ENCODE measurements at regions not wholly inside any gene's neighbourhood (a gene's known extent, or its start where the extent isn't known, plus 50 kb on each side); places are given as distances from the start of the nearest gene placed in this dataset.
"Not testable (repeated sequence)": the region's sequence is repeated elsewhere in the genome, so short reads cannot be mapped to it uniquely, and the experiment has no call there.

DNA sequence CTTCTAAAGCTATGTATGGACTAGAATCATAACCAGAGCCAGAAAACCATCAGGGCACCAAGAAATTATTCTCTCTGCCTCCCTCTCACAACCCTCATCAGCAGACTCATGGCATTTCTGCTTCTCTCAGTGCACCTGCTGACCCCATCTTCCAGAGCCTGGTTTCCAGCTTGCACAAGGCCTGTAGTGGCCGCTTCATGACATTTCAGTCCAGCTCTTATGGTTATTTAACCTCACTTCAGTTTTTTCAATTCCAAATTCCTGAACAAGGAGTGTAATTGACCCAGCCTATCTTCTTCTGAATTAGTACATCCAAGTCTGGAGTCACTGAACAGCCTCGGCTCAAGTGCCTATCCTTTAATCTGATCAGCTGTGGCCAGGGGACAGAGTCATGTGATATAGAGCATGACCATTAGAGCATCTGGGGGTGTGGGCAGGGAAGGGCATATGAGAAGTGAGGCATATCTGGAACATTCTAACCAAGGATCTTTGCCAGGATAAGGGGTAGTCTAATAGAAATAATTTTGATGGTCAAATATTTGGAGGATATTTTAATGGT, 97.2 kb upstream of the TMEM17 start:
- Histone ChIP-seq H2AFZ (no peak overlapping the region), H3K36me3 (ENCODE audit: control insufficient read depth, insufficient read depth, low read length) (no peaks in the 10 kb centered on the region), H3K4me1 (no peaks in the 10 kb centered on the region), H3K4me2 (ENCODE audit: low read length) (no peak overlapping the region), H3K27me3 (ENCODE audit: control insufficient read depth, insufficient read depth, low read length) (no peaks in the 10 kb centered on the region), H3K4me3 (ENCODE audit: low read depth, low read length) (no peak overlapping the region), H3K27ac (no peak overlapping the region), H3K79me2 (no peaks in the 10 kb centered on the region), H3K9me3 (ENCODE audit: control insufficient read depth, low read length) (no peaks in the 10 kb centered on the region), H3K9ac (no peak overlapping the region)
- TF ChIP-seq, protein P1, sequence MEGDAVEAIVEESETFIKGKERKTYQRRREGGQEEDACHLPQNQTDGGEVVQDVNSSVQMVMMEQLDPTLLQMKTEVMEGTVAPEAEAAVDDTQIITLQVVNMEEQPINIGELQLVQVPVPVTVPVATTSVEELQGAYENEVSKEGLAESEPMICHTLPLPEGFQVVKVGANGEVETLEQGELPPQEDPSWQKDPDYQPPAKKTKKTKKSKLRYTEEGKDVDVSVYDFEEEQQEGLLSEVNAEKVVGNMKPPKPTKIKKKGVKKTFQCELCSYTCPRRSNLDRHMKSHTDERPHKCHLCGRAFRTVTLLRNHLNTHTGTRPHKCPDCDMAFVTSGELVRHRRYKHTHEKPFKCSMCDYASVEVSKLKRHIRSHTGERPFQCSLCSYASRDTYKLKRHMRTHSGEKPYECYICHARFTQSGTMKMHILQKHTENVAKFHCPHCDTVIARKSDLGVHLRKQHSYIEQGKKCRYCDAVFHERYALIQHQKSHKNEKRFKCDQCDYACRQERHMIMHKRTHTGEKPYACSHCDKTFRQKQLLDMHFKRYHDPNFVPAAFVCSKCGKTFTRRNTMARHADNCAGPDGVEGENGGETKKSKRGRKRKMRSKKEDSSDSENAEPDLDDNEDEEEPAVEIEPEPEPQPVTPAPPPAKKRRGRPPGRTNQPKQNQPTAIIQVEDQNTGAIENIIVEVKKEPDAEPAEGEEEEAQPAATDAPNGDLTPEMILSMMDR (IDR thresholded peaks at IDR 0.05) = no peak

DNA sequence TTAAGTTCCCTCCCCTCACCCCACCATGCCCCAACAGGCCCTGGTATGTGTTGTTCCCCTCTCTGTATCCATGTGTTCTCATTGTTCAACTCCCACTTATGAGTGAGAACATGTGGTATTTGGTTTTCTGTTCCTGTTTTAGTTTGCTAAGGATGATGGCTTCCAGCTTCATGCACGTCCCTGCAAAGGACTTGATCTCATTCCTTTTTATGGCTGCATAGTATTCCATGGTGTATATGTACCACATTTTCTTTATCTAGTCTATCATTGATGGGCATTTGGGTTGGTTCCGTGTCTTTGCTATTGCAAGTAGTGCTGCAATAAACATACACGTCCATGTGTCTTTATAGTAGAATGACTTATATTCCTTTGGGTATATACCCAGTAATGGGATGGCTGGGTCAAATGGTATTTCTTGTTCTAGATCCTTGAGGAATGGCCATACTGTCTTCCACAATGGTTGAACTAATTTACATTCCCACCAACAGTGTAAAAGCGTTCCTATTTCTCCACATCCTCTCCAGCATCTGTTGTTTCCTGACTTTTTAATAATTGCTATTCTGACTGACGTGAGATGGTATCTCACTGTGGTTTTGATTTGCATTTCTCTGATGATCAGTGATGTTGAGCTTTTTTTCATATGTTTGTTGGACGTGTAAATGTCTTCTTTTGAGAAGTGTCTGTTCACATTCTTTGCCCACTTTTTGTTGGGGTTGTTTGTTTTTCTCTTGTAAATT, 93.8 kb upstream of the TMEM17 start:
- not testable (repeated sequence) for H3K4me3 ChIP-seq (ENCODE audit: low read depth, low read length); H3K27ac ChIP-seq; H3K4me1 ChIP-seq; H3K9ac ChIP-seq; H2AFZ ChIP-seq; H3K27me3 ChIP-seq (ENCODE audit: control insufficient read depth, insufficient read depth, low read length); H3K9me3 ChIP-seq (ENCODE audit: control insufficient read depth, low read length); H3K4me2 ChIP-seq (ENCODE audit: low read length); H3K36me3 ChIP-seq (ENCODE audit: control insufficient read depth, insufficient read depth, low read length); H3K79me2 ChIP-seq

DNA sequence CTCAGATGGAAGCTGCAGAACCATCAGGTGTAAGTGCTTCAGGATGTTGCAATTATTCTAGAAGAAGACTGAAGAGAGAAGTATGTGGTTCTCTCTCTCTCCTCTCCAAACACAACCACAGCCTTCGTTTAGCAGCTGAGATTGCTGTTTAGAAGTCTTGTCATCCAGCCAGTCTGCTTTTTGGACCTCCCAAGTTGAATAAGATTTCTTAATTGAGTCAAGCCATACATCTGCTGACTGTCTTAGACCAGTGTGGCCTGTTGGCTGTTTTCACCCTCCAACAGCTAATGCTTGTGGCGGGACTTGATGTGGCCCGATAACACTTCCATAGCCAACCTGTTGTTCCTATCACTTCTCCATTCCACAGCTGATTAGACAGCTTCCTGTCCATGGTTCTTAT, 91.3 kb upstream of the TMEM17 start:
- H3K4me3 ChIP-seq (ENCODE audit: low read depth, low read length) = no peak overlapping the region
- no peaks in the 10 kb centered on the region for H3K79me2 ChIP-seq
- H3K4me2 ChIP-seq (ENCODE audit: low read length) = no peak overlapping the region
- H3K27me3 ChIP-seq (ENCODE audit: control insufficient read depth, insufficient read depth, low read length) = no peaks in the 10 kb centered on the region
- H3K36me3 ChIP-seq (ENCODE audit: control insufficient read depth, insufficient read depth, low read length) = no peaks in the 10 kb centered on the region
- no peak overlapping the region for H2AFZ ChIP-seq
- H3K4me1 ChIP-seq = no peaks in the 10 kb centered on the region
- H3K9ac ChIP-seq = no peak overlapping the region
- H3K9me3 ChIP-seq (ENCODE audit: control insufficient read depth, low read length) = no peaks in the 10 kb centered on the region
- TF ChIP-seq, protein P1 (IDR thresholded peaks at IDR 0.05) = no peak
- no peak overlapping the region for H3K27ac ChIP-seq

DNA sequence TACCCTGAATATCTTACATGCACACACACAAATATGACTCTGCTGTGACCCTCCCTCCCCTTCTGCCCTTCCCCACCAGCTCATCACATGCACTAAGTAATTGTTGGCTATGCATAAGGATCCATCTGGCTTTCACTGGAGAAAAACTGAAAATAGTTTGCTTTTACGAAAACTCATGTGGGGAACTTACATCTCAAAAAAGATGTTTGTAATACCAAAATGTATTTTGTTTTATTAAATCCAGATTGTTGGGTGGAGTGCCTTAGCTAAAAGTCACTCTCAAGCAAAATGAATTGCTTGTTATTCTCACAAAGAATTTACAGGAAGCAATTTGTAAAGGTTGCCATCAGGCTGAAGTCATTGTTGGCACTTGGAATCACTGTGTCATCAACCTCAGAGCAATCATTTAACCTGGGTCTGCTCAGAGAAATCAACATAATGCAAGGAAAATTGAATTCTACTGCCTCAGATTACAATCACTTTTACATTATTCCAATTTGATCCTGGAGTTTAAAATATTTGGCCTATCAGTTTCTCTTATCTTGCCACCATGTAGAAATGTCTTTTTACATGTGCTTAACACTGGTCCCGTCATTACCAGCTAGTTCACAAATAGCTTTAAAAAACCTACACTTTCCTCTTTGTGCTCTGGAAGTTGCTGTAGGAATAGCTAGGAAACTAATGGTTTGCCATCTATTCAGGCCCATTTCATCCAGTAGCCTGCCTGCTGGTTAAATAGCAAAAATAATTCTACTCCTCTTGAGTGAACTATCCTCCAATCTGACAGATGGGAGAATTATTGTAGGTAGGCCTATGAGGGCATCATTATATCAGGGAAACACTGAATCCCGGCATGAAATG, 90.3 kb upstream of the TMEM17 start:
- Histone ChIP-seq H3K27me3 (ENCODE audit: control insufficient read depth, insufficient read depth, low read length) (no peaks in the 10 kb centered on the region), H3K9ac (no peak overlapping the region), H2AFZ (peak overlapping the region; percentile 7), H3K4me2 (ENCODE audit: low read length) (no peak overlapping the region), H3K4me3 (ENCODE audit: low read depth, low read length) (no peak overlapping the region), H3K36me3 (ENCODE audit: control insufficient read depth, insufficient read depth, low read length) (no peaks in the 10 kb centered on the region), H3K79me2 (no peaks in the 10 kb centered on the region), H3K9me3 (ENCODE audit: control insufficient read depth, low read length) (no peaks in the 10 kb centered on the region), H3K27ac (no peak overlapping the region), H3K4me1 (no peaks in the 10 kb centered on the region)
- TF ChIP-seq, protein P1 (IDR thresholded peaks at IDR 0.05) = no peak

DNA sequence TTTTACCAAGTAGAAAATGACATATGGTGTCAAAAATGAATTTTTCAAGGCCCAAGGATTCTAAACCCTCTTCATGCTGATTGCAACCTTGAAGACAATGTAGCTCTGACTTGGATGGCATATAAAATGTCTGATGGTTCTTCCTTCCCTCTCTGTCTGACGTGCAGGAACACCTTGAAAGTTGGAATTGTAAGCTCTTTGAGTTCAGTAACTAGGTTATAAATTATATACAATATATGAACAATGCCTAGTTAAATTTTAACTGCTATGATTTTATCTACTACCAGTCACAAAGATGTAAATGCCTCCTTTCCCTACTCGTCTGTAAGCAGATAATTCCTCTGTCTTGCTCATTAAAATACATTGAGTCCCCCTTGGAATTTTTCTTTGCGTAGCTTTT, 89.5 kb upstream of the TMEM17 start:
- H3K4me1 ChIP-seq = no peaks in the 10 kb centered on the region
- no peaks in the 10 kb centered on the region for H3K9me3 ChIP-seq (ENCODE audit: control insufficient read depth, low read length)
- H2AFZ ChIP-seq = no peak overlapping the region
- H3K4me2 ChIP-seq (ENCODE audit: low read length) = no peak overlapping the region
- H3K79me2 ChIP-seq = no peaks in the 10 kb centered on the region
- no peak overlapping the region for H3K27ac ChIP-seq
- no peak overlapping the region for H3K9ac ChIP-seq
- H3K27me3 ChIP-seq (ENCODE audit: control insufficient read depth, insufficient read depth, low read length) = no peaks in the 10 kb centered on the region
- no peaks in the 10 kb centered on the region for H3K36me3 ChIP-seq (ENCODE audit: control insufficient read depth, insufficient read depth, low read length)
- TF ChIP-seq, protein P1 (IDR thresholded peaks at IDR 0.05) = no peak
- H3K4me3 ChIP-seq (ENCODE audit: low read depth, low read length) = no peak overlapping the region
